ENCODE measurements at regions not wholly inside any gene's neighbourhood (a gene's known extent, or its start where the extent isn't known, plus 50 kb on each side); places are given as distances from the start of the nearest gene placed in this dataset.

DNA sequence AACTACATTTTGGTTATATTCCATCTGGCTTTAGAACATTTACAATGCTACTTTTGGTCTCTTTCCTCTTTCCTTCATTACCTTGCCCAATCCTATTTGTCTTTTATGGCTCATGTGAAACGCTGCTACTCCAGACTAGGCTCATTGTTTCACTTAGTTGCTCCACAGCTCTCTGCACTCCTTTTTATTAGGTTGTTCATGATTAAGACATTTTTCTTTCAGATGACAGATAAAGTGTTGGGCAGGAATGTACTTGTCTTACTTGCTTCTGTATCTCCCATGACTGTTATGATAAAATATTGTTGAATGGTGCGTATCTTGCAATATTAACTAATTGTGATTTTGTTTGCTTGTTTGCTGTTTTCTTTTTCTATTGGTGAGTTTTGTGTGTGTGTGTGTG, 1532.3 kb downstream of the KCNT2 start:
- TF ChIP-seq POLR2A (IDR thresholded peaks at IDR 0.05; ENCODE audit: low read depth, low read length) (no peak), FOS (IDR thresholded peaks at IDR 0.05; ENCODE audit: borderline replicate concordance, insufficient read depth, low read length) (no peak), JUN (IDR thresholded peaks at IDR 0.05; ENCODE audit: borderline replicate concordance, insufficient read depth, insufficient read length, low read depth) (no peak), POLR2AphosphoS5 (IDR thresholded peaks at IDR 0.05; ENCODE audit: insufficient read depth, low read depth, low read length) (no peak)
- TF ChIP-seq, protein P1, sequence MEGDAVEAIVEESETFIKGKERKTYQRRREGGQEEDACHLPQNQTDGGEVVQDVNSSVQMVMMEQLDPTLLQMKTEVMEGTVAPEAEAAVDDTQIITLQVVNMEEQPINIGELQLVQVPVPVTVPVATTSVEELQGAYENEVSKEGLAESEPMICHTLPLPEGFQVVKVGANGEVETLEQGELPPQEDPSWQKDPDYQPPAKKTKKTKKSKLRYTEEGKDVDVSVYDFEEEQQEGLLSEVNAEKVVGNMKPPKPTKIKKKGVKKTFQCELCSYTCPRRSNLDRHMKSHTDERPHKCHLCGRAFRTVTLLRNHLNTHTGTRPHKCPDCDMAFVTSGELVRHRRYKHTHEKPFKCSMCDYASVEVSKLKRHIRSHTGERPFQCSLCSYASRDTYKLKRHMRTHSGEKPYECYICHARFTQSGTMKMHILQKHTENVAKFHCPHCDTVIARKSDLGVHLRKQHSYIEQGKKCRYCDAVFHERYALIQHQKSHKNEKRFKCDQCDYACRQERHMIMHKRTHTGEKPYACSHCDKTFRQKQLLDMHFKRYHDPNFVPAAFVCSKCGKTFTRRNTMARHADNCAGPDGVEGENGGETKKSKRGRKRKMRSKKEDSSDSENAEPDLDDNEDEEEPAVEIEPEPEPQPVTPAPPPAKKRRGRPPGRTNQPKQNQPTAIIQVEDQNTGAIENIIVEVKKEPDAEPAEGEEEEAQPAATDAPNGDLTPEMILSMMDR (IDR thresholded peaks at IDR 0.05; ENCODE audit: extremely low read depth in 1 of 2, insufficient read depth in 1 of 2, low read depth in 1 of 2, low read length in 2 of 2) = no peak
